DND-41 (cell line): ENCODE measurements at regions not wholly inside any gene's neighbourhood (a gene's known extent, or its start where the extent isn't known, plus 50 kb on each side); places are given as distances from the start of the nearest gene placed in this dataset.

Experiments
- EZH2 ChIP-seq: IDR thresholded peaks from 3 replicates; pipeline ENCODE4 v1.6.1; 2012; ENCODE audit warnings: borderline replicate concordance, low read depth, mild to moderate bottlenecking, moderate library complexity, low read length, inconsistent platforms; ENCODE audit not compliant: severe bottlenecking
- TF ChIP-seq, protein P1 (sequence below): IDR thresholded peaks from 2 replicates; pipeline ENCODE4 v1.5.1; 2012; ENCODE audit warnings: borderline replicate concordance, low read length, moderate library complexity, mild to moderate bottlenecking; ENCODE audit not compliant: poor library complexity, severe bottlenecking; ENCODE audit errors: extremely low read depth

GRCh38 chr16:6714510-6714909, 618.1 kb upstream of the RBFOX1 start:
- TF ChIP-seq EZH2: no peak
- TF ChIP-seq, protein P1, sequence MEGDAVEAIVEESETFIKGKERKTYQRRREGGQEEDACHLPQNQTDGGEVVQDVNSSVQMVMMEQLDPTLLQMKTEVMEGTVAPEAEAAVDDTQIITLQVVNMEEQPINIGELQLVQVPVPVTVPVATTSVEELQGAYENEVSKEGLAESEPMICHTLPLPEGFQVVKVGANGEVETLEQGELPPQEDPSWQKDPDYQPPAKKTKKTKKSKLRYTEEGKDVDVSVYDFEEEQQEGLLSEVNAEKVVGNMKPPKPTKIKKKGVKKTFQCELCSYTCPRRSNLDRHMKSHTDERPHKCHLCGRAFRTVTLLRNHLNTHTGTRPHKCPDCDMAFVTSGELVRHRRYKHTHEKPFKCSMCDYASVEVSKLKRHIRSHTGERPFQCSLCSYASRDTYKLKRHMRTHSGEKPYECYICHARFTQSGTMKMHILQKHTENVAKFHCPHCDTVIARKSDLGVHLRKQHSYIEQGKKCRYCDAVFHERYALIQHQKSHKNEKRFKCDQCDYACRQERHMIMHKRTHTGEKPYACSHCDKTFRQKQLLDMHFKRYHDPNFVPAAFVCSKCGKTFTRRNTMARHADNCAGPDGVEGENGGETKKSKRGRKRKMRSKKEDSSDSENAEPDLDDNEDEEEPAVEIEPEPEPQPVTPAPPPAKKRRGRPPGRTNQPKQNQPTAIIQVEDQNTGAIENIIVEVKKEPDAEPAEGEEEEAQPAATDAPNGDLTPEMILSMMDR: peak; percentile 8
